SK-N-SH (cell line): ENCODE measurements at regions not wholly inside any gene's neighbourhood (a gene's known extent, or its start where the extent isn't known, plus 50 kb on each side); places are given as distances from the start of the nearest gene placed in this dataset.
"Not testable (repeated sequence)": the region's sequence is repeated elsewhere in the genome, so short reads cannot be mapped to it uniquely, and the experiment has no call there.

Experiments
- CHD2 ChIP-seq: fragments of 150-350 bp; IDR thresholded peaks from 2 replicates; pipeline ENCODE4 v1.6.1; 2018; ENCODE audit warnings: low read length; ENCODE audit not compliant: partially characterized antibody
- EZH2phosphoT487 ChIP-seq: fragments of 200-600 bp; sonication (generic); IDR thresholded peaks from 2 replicates; pipeline ENCODE4 v1.6.1; 2017; ENCODE audit warnings: low read depth, mixed run types, mild to moderate bottlenecking, antibody characterized with exemption, moderate library complexity, borderline replicate concordance
- JUND ChIP-seq: IDR thresholded peaks from 2 replicates; pipeline ENCODE4 v1.4.0; 2012
- MEF2A ChIP-seq: IDR thresholded peaks from 2 replicates; pipeline ENCODE4 v1.4.0; 2012; ENCODE audit warnings: low read depth, borderline replicate concordance
- POLR2AphosphoS5 ChIP-seq: IDR thresholded peaks from 2 replicates; pipeline ENCODE4 v1.6.1; 2012; ENCODE audit warnings: low read depth, low read length
- RXRA ChIP-seq: IDR thresholded peaks from 2 replicates; pipeline ENCODE4 v1.4.0; 2012; ENCODE audit warnings: low read depth, mild to moderate bottlenecking, borderline replicate concordance
- TAF1 ChIP-seq: IDR thresholded peaks from 2 replicates; pipeline ENCODE4 v1.6.1; 2012; ENCODE audit warnings: low read depth, mild to moderate bottlenecking, low read length, moderate library complexity, borderline replicate concordance
- TCF12 ChIP-seq: IDR thresholded peaks from 2 replicates; pipeline ENCODE4 v1.4.0; 2012
- TEAD4 ChIP-seq: IDR thresholded peaks from 2 replicates; pipeline ENCODE4 v1.4.0; 2012; ENCODE audit warnings: mild to moderate bottlenecking, borderline replicate concordance; ENCODE audit not compliant: insufficient read depth
- YY1 ChIP-seq: IDR thresholded peaks from 2 replicates; pipeline ENCODE4 v1.4.0; 2012; ENCODE audit warnings: low read depth, mild to moderate bottlenecking
- TF ChIP-seq, protein P1 (sequence below): fragments of 200-600 bp; sonication (generic); IDR thresholded peaks from 2 replicates; pipeline ENCODE4 v1.6.1; 2017; ENCODE audit warnings: antibody characterized with exemption, mild to moderate bottlenecking, moderate library complexity
- TF ChIP-seq, protein P2 (sequence below): fragments of 150-350 bp; IDR thresholded peaks from 2 replicates; pipeline ENCODE4 v1.6.1; 2017; ENCODE audit warnings: antibody characterized with exemption, low read length, low read depth, borderline replicate concordance
- TF ChIP-seq, protein P3 (sequence below): IDR thresholded peaks from 2 replicates; pipeline ENCODE4 v1.4.0; 2012; ENCODE audit warnings: low read depth, borderline replicate concordance
- TF ChIP-seq, protein P4 (sequence below): IDR thresholded peaks from 2 replicates; pipeline ENCODE4; 2012

DNA sequence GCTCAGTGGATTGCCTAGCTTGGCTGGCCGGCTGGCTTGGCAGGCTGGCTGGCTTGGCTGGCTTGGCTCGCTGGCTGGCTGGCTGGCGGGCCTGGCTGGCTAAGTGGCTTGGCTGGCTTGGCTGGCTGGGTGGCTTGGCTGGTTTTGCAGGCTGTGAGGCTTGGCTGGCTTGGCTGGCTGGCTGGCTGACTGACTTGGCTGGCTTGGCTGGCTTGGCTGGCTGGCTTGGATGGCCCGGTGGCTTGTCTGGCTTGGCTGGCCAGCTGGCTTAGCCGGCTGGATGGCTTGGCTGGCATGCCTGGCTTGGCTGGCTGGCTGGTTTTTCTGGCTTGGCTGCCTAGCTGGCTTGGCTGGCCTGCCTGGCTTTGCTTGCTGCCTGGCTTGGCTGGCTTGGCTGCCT, 2831.4 kb downstream of the RPIA start:
- not testable (repeated sequence) for TF ChIP-seq YY1, POLR2AphosphoS5, TAF1, JUND, RXRA, MEF2A, TEAD4, EZH2phosphoT487, CHD2, TCF12
- TF ChIP-seq, protein P1, sequence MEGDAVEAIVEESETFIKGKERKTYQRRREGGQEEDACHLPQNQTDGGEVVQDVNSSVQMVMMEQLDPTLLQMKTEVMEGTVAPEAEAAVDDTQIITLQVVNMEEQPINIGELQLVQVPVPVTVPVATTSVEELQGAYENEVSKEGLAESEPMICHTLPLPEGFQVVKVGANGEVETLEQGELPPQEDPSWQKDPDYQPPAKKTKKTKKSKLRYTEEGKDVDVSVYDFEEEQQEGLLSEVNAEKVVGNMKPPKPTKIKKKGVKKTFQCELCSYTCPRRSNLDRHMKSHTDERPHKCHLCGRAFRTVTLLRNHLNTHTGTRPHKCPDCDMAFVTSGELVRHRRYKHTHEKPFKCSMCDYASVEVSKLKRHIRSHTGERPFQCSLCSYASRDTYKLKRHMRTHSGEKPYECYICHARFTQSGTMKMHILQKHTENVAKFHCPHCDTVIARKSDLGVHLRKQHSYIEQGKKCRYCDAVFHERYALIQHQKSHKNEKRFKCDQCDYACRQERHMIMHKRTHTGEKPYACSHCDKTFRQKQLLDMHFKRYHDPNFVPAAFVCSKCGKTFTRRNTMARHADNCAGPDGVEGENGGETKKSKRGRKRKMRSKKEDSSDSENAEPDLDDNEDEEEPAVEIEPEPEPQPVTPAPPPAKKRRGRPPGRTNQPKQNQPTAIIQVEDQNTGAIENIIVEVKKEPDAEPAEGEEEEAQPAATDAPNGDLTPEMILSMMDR = not testable (repeated sequence)
- TF ChIP-seq, protein P2, sequence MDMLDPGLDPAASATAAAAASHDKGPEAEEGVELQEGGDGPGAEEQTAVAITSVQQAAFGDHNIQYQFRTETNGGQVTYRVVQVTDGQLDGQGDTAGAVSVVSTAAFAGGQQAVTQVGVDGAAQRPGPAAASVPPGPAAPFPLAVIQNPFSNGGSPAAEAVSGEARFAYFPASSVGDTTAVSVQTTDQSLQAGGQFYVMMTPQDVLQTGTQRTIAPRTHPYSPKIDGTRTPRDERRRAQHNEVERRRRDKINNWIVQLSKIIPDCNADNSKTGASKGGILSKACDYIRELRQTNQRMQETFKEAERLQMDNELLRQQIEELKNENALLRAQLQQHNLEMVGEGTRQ = not testable (repeated sequence)
- TF ChIP-seq, protein P3, sequence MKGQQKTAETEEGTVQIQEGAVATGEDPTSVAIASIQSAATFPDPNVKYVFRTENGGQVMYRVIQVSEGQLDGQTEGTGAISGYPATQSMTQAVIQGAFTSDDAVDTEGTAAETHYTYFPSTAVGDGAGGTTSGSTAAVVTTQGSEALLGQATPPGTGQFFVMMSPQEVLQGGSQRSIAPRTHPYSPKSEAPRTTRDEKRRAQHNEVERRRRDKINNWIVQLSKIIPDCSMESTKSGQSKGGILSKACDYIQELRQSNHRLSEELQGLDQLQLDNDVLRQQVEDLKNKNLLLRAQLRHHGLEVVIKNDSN = not testable (repeated sequence)
- TF ChIP-seq, protein P4, sequence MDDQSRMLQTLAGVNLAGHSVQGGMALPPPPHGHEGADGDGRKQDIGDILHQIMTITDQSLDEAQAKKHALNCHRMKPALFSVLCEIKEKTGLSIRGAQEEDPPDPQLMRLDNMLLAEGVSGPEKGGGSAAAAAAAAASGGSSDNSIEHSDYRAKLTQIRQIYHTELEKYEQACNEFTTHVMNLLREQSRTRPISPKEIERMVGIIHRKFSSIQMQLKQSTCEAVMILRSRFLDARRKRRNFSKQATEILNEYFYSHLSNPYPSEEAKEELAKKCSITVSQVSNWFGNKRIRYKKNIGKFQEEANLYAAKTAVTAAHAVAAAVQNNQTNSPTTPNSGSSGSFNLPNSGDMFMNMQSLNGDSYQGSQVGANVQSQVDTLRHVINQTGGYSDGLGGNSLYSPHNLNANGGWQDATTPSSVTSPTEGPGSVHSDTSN = not testable (repeated sequence)
